HEK293 (cell line): ENCODE measurements at regions not wholly inside any gene's neighbourhood (a gene's known extent, or its start where the extent isn't known, plus 50 kb on each side); places are given as distances from the start of the nearest gene placed in this dataset.

ENCODE experiments used
- CTCF ChIA-PET: fragments of 350-600 bp; formaldehyde crosslinking; extraction: SDS; loops from one replicate; lab custom pipeline; 2021; ENCODE audit warnings: antibody characterized with exemption; lab: Yijun Ruan, JAX
- POLR2A ChIA-PET: fragments of 300-600 bp; formaldehyde crosslinking; extraction: SDS; loops from one replicate; lab custom pipeline; 2020; ENCODE audit warnings: antibody characterized with exemption, inconsistent platforms; lab: Yijun Ruan, JAX
- H3K27ac ChIP-seq: fragments of 200-500 bp; sonication (Bioruptor generic); 2 replicates; pipeline ENCODE4 v1.5.1; 2014; ENCODE audit warnings: low read depth, low read length, control low read depth, inconsistent platforms; ENCODE audit errors: extremely low read depth
- H3K36me3 ChIP-seq, 2 experiments: fragments of 200-500 bp in 1 of 2; sonication (Bioruptor generic) in 1 of 2; 1 replicate in 1 of 2; 2 replicates in 1 of 2; pipeline ENCODE4 v1.5.1; 2014 to 2017; ENCODE audit warnings: inconsistent platforms in 2 of 2, low read length in 2 of 2; ENCODE audit not compliant: control insufficient read depth in 2 of 2, insufficient read depth in 1 of 2
- H3K4me1 ChIP-seq: fragments of 200-500 bp; sonication (Bioruptor generic); 2 replicates; pipeline ENCODE4 v1.5.1; 2014; ENCODE audit warnings: mild to moderate bottlenecking, low read length, inconsistent platforms; ENCODE audit not compliant: control insufficient read depth, insufficient read depth
- H3K4me3 ChIP-seq: 2 replicates; pipeline ENCODE4 v1.5.1; 2011; ENCODE audit warnings: low read depth, mild to moderate bottlenecking, control low read depth, low read length, moderate library complexity
- H3K9me3 ChIP-seq: fragments of 200-500 bp; sonication (Bioruptor generic); 2 replicates; pipeline ENCODE4 v1.5.1; 2014; ENCODE audit warnings: low read depth, low read length, inconsistent platforms; ENCODE audit not compliant: control insufficient read depth, insufficient read depth
- BCL11A ChIP-seq: fragments of 450-650 bp; formaldehyde crosslinking; IDR thresholded peaks from 2 replicates; pipeline ENCODE4 v1.5.1; 2016; ENCODE audit warnings: low read depth, missing biosample characterization, missing genetic modification characterization
- EGR2 ChIP-seq: fragments of 450-650 bp; formaldehyde crosslinking; IDR thresholded peaks from 2 replicates; pipeline ENCODE4 v1.5.1; 2016; ENCODE audit warnings: low read depth, missing biosample characterization, missing genetic modification characterization
- GLIS1 ChIP-seq: fragments of 450-650 bp; formaldehyde crosslinking; IDR thresholded peaks from 2 replicates; pipeline ENCODE4 v1.5.1; 2016; ENCODE audit warnings: missing biosample characterization, missing genetic modification characterization
- KLF9 ChIP-seq: fragments of 450-650 bp; formaldehyde crosslinking; IDR thresholded peaks from 2 replicates; pipeline ENCODE4 v1.5.1; 2016; ENCODE audit warnings: missing biosample characterization, missing genetic modification characterization, low read depth
- MEIS1 ChIP-seq: sonication (generic); formaldehyde crosslinking; IDR thresholded peaks from 2 replicates; pipeline ENCODE4 v1.8.1; 2022; ENCODE audit warnings: missing genetic modification reagents, mild to moderate bottlenecking, borderline replicate concordance
- MZF1 ChIP-seq: fragments of 450-650 bp; formaldehyde crosslinking; IDR thresholded peaks from 2 replicates; pipeline ENCODE4 v1.5.1; 2017; ENCODE audit warnings: missing biosample characterization, missing genetic modification characterization, borderline replicate concordance
- RBAK ChIP-seq: fragments of 450-650 bp; formaldehyde crosslinking; IDR thresholded peaks from 2 replicates; pipeline ENCODE4 v1.5.1; 2016; ENCODE audit warnings: missing biosample characterization, missing genetic modification characterization
- SCRT1 ChIP-seq: fragments of 450-650 bp; formaldehyde crosslinking; IDR thresholded peaks from 2 replicates; pipeline ENCODE4 v1.5.1; 2016; ENCODE audit warnings: missing biosample characterization, missing genetic modification characterization, borderline replicate concordance
- ZIC2 ChIP-seq: fragments of 450-650 bp; formaldehyde crosslinking; IDR thresholded peaks from 2 replicates; pipeline ENCODE4 v1.5.1; 2016; ENCODE audit warnings: missing biosample characterization, missing genetic modification characterization
- ZNF184 ChIP-seq: fragments of 450-650 bp; IDR thresholded peaks from 2 replicates; pipeline ENCODE4 v1.5.1; 2018; ENCODE audit warnings: missing biosample characterization, mild to moderate bottlenecking, missing genetic modification characterization
- ZNF335 ChIP-seq: fragments of 450-650 bp; formaldehyde crosslinking; conservative IDR thresholded peaks from 2 replicates; pipeline ENCODE4 v1.5.1; 2016; ENCODE audit warnings: missing biosample characterization, missing genetic modification characterization
- ZNF394 ChIP-seq: fragments of 450-650 bp; formaldehyde crosslinking; IDR thresholded peaks from 2 replicates; pipeline ENCODE4 v1.5.1; 2016; ENCODE audit warnings: missing biosample characterization, missing genetic modification characterization, mild to moderate bottlenecking, moderate library complexity, borderline replicate concordance
- ZNF473 ChIP-seq: fragments of 450-650 bp; formaldehyde crosslinking; IDR thresholded peaks from 2 replicates; pipeline ENCODE4 v1.5.1; 2017; ENCODE audit warnings: missing biosample characterization, missing genetic modification characterization
- ZNF529 ChIP-seq: fragments of 450-650 bp; formaldehyde crosslinking; IDR thresholded peaks from 2 replicates; pipeline ENCODE4 v1.5.1; 2017; ENCODE audit warnings: missing genetic modification characterization, missing biosample characterization; ENCODE audit not compliant: insufficient replicate concordance
- ZNF555 ChIP-seq: fragments of 450-650 bp; formaldehyde crosslinking; conservative IDR thresholded peaks from 2 replicates; pipeline ENCODE4 v1.5.1; 2017; ENCODE audit warnings: missing biosample characterization, mild to moderate bottlenecking, missing genetic modification characterization, inconsistent platforms
- ZNF76 ChIP-seq: fragments of 450-650 bp; formaldehyde crosslinking; IDR thresholded peaks from 2 replicates; pipeline ENCODE4; 2016; ENCODE audit warnings: low read depth, missing biosample characterization, missing genetic modification characterization, borderline replicate concordance
- ZNF791 ChIP-seq: fragments of 450-650 bp; formaldehyde crosslinking; IDR thresholded peaks from 2 replicates; pipeline ENCODE4 v1.5.1; 2016; ENCODE audit warnings: missing biosample characterization, missing genetic modification characterization
- ZXDB ChIP-seq: fragments of 450-650 bp; formaldehyde crosslinking; IDR thresholded peaks from 2 replicates; pipeline ENCODE4 v1.5.1; 2016; ENCODE audit warnings: missing biosample characterization, missing genetic modification characterization
- TF ChIP-seq, protein P1 (sequence below): IDR thresholded peaks from 2 replicates; pipeline ENCODE4 v1.6.1; 2011; ENCODE audit warnings: mild to moderate bottlenecking, low read depth, low read length, borderline replicate concordance
- TF ChIP-seq, protein P2 (sequence below): fragments of 450-650 bp; formaldehyde crosslinking; IDR thresholded peaks from 2 replicates; pipeline ENCODE4 v1.5.1; 2016; ENCODE audit warnings: missing biosample characterization, missing genetic modification characterization
- TF ChIP-seq, protein P3 (sequence below): fragments of 450-650 bp; formaldehyde crosslinking; IDR thresholded peaks from 2 replicates; pipeline ENCODE4 v1.5.1; 2016; ENCODE audit warnings: missing biosample characterization, missing genetic modification characterization

DNA sequence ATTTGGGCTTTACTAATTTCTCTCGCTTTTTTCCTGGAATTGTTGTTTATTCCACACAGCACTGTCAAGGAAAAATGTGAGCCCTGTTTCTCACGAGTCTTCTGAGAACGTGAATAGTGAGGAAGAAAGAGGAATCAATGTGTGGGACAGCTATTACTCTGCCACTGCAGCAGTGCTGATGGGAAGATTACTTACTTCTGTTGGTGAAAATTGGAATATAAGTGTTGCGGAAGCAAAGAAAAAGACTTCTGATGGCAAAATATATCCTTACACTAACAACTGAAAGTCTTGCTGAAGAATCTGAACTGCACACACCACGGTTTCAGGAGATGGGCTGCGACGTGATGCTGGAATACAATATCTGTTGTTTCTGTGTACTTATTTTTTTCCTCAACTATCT lies 884.2 kb downstream of the AACS start (continued):
- TF ChIP-seq, protein P1, sequence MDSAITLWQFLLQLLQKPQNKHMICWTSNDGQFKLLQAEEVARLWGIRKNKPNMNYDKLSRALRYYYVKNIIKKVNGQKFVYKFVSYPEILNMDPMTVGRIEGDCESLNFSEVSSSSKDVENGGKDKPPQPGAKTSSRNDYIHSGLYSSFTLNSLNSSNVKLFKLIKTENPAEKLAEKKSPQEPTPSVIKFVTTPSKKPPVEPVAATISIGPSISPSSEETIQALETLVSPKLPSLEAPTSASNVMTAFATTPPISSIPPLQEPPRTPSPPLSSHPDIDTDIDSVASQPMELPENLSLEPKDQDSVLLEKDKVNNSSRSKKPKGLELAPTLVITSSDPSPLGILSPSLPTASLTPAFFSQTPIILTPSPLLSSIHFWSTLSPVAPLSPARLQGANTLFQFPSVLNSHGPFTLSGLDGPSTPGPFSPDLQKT = no peak
- no peak for TF ChIP-seq GLIS1 (tag by site-specific recombination)
- no peak for TF ChIP-seq ZNF335 (tag by site-specific recombination)
- TF ChIP-seq ZNF394 (tag by site-specific recombination) = no peak
- no peak for TF ChIP-seq ZNF76
- no peak for TF ChIP-seq EGR2 (tag by site-specific recombination)

DNA sequence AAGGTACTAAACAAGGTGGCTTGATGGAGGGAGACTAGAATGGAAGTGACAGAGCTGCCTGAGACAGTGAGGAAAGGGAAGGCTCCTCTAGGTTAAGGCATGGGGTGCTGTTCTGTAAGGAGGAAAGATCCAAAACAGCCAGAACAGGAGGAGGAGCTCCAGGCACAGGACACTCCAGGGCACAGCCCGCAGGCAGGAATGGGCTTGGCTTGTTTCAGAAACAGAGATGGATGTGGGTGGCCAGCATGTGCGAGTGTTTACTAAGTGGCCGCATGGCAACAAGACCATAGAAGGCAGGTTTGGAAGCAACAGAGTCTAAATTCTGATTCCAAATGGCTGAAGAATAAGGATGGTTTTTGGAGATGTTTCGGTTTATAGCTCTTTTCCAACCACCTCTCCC lies 889.1 kb downstream of the AACS start:
- TF ChIP-seq ZNF184 (tag by site-specific recombination) (no peak), SCRT1 (tag by site-specific recombination) (no peak), ZXDB (tag by site-specific recombination) (no peak), ZNF791 (tag by site-specific recombination) (no peak), MZF1 (tag by site-specific recombination) (no peak), ZNF529 (tag by site-specific recombination) (no peak), BCL11A (no peak), RBAK (tag by site-specific recombination) (no peak), MEIS1 (CRISPR knock-in tag) (no peak), ZIC2 (tag by site-specific recombination) (no peak), ZNF473 (tag by site-specific recombination) (no peak), KLF9 (tag by site-specific recombination) (no peak), ZNF555 (tag by site-specific recombination) (no peak)
- TF ChIP-seq, protein P2, sequence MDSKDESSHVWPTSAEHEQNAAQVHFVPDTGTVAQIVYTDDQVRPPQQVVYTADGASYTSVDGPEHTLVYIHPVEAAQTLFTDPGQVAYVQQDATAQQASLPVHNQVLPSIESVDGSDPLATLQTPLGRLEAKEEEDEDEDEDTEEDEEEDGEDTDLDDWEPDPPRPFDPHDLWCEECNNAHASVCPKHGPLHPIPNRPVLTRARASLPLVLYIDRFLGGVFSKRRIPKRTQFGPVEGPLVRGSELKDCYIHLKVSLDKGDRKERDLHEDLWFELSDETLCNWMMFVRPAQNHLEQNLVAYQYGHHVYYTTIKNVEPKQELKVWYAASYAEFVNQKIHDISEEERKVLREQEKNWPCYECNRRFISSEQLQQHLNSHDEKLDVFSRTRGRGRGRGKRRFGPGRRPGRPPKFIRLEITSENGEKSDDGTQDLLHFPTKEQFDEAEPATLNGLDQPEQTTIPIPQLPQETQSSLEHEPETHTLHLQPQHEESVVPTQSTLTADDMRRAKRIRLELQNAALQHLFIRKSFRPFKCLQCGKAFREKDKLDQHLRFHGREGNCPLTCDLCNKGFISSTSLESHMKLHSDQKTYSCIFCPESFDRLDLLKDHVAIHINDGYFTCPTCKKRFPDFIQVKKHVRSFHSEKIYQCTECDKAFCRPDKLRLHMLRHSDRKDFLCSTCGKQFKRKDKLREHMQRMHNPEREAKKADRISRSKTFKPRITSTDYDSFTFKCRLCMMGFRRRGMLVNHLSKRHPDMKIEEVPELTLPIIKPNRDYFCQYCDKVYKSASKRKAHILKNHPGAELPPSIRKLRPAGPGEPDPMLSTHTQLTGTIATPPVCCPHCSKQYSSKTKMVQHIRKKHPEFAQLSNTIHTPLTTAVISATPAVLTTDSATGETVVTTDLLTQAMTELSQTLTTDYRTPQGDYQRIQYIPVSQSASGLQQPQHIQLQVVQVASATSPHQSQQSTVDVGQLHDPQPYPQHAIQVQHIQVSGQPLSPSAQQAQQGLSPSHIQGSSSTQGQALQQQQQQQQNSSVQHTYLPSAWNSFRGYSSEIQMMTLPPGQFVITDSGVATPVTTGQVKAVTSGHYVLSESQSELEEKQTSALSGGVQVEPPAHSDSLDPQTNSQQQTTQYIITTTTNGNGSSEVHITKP (tag by site-specific recombination) = no peak
- TF ChIP-seq, protein P3, sequence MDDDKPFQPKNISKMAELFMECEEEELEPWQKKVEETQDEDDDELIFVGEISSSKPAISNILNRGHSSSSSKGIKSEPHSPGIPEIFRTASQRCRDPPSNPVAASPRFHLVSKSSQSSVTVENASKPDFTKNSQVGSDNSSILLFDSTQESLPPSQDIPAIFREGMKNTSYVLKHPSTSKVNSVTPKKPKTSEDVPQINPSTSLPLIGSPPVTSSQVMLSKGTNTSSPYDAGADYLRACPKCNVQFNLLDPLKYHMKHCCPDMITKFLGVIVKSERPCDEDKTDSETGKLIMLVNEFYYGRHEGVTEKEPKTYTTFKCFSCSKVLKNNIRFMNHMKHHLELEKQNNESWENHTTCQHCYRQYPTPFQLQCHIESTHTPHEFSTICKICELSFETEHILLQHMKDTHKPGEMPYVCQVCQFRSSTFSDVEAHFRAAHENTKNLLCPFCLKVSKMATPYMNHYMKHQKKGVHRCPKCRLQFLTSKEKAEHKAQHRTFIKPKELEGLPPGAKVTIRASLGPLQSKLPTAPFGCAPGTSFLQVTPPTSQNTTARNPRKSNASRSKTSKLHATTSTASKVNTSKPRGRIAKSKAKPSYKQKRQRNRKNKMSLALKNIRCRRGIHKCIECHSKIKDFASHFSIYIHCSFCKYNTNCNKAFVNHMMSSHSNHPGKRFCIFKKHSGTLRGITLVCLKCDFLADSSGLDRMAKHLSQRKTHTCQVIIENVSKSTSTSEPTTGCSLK (tag by site-specific recombination) = no peak
- TF ChIP-seq, all 188 proteins: peak for 0
- CTCF ChIA-PET = no interaction called here
- H3K36me3 ChIP-seq = no peaks in the 10 kb centered on the region
- no peak overlapping the region for H3K27ac ChIP-seq
- H3K9me3 ChIP-seq = no peaks in the 10 kb centered on the region
- no peaks in the 10 kb centered on the region for H3K4me1 ChIP-seq
- no peak overlapping the region for H3K4me3 ChIP-seq
- POLR2A ChIA-PET = no interaction called here
